ENCODE measurements at regions not wholly inside any gene's neighbourhood (a gene's known extent, or its start where the extent isn't known, plus 50 kb on each side); places are given as distances from the start of the nearest gene placed in this dataset.
"Not testable (repeated sequence)": the region's sequence is repeated elsewhere in the genome, so short reads cannot be mapped to it uniquely, and the experiment has no call there.

DNA sequence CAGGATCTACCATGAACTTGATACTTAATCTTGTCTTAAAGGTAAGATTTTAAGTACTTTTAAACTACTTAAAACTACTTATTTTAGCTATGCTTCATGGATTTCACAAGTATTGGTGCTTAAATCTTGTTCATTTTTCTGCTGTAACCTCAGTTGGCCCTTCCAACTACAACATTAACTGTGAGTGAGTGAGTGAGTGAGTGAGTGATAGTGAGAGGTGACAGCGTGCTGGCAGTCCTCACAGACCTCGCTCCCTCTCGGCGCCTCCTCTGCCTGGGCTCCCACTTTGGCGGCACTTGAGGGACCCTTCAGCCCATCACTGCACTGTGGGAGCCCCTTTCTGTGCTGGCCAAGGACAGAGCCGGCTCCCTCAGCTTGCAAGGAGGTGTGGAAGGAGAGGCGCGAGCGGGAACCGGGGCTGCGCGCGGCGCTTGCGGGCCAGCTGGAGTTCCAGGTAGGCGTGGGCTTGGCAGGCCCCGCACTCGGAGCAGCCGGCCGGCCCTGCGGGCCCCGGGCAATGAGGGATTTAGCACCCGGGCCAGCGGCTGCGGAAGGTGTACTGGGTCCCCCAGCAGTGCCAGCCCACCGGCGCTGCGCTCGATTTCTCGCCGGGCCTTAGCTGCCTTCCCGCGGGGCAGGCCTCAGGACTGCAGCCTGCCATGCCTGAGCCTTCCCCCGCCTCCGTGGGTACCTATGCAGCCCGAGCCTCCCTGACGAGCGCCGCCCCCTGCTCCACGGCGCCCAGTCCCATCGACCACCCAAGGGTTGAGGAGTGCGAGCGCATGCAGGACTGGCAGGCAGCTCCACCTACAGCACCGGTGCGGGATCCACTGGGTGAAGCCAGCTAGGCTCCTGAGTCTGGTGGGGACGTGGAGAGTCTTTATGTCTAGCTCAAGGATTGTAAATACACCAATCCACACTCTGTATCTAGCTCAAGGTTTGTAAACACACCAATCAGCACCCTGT is 1558.6 kb upstream of the SEL1L start:
- DNase-seq: not testable (repeated sequence)

DNA sequence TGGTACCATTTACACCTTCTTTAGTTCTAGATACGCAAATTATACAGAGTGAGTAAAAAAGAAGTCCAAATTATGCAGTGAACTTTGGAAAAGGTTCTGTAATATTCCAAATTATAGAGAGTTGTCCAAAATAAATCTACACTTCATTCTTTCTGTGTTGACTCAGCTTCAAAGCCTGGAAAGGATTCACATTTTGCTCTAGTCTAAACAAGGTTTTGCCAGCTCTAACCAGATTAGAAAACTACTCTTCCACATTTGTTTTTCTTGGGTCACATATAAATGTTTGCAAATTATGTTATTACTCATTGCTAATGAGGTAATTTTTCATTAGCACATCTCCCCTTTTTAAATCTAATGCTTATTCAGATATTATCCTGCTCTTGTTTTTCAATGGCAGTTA is 1562.4 kb upstream of the SEL1L start:
- DNase-seq: no peak

DNA sequence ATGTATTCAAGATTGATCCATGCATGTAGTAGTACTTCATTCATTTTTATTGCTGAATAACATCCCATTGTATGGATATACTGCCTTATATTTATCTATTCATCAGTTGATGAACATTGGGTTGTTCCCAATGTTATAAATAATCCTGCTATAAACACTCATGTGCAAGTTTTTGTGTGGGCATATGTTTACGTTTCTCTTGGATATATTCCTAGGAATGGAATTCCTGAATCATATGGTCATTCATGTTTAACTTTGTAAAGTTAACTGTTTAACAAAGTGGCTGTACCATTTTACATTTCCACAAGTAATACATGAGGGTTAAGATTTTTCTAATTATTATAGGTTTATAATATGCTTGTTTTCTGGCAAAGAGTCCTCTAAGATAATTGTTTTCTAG is 1568.2 kb upstream of the SEL1L start:
- no peak for DNase-seq

DNA sequence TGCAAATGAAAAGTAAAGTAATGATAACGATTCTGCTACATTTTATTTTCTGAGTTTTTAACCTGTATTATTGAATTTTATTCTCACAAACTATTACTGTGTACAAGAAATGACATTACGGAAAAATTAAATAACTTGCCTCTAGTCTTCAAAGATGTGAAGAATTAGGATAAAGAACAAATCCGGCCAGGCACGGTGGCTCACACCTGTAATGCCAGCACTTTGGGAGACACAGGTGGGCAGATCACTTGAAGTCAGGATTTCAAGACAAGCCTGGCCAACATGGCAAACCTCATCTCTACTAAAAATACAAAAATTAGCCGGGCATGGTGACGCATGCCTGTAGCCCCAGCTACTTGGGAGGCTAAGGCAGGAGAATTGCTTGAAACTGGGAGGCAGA is 1584.4 kb upstream of the SEL1L start:
- no peak for DNase-seq

DNA sequence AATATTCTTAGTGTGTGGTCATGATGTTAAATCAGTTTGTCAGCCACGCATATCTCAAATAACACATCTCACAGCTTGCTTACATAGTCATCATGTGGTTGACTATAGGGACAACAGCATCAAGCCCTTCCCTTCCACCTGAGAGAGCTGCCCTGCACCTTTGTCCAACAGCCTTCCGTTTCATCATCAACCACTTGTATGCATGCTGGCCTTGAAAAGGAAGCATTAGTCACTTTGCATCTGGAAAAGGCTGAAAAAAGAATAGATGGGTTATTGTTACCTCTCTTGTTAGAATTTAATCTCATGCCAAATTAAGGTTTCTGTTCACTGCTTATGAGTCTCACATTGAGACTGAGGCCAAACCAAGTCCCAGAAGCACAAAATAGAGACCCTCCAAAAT is 1586.5 kb upstream of the SEL1L start:
- DNase-seq: no peak

DNA sequence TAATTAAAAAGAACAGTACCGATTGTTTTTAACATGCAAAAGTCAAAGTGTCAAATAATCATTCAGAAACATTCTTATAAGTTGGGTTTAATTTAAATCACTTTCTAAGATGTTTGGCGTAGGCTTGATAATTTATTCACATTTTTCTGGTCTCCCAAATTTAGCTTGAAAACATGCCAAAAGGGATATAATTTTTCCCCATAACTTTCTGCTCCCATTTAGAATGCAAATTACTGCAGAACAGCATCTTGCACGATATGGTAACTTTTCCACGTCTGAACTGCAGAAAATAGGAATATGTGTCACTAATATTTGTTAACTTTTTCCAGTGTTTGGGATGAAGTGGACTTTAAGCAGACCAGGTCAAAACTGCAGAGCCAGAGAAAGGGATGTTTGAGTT is 1592.4 kb upstream of the SEL1L start:
- no peak for DNase-seq

DNA sequence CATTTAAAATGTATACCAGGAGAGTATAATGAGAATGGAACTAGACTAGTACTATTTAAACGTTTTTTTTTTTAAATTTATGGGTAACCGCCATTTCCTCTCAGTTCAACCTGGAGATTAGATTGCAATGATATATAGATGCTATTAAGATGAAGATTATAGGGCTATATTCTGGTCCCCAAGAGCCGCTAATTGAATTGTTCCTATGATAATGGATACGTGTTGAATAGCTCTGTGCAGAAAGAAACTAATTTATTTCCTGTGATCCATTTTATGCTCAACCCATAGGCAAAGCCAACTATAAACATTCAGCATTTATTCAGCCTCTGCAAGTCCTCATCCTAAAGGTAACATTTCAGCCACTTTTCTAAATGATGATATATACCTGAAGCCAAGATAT is 1595.1 kb upstream of the SEL1L start:
- DNase-seq: no peak

DNA sequence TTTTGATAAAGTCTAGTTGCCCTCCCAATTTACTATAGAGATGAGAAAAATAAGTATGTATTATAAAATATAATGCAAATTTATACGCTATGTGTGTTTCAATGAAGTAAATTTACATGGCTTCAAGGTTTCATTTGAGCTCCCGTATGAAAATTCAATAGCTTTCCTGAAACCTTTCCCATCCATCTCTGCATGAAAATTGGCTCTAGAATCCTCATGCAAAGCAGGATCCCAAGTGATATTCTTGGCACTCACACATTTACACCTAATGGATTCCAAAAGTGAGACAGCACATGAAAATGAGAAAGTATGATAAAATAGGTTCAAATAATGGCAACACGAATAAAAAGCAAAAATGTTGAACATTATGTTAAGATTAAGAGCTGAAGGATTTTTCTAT is 1595.8 kb upstream of the SEL1L start:
- DNase-seq: no peak

DNA sequence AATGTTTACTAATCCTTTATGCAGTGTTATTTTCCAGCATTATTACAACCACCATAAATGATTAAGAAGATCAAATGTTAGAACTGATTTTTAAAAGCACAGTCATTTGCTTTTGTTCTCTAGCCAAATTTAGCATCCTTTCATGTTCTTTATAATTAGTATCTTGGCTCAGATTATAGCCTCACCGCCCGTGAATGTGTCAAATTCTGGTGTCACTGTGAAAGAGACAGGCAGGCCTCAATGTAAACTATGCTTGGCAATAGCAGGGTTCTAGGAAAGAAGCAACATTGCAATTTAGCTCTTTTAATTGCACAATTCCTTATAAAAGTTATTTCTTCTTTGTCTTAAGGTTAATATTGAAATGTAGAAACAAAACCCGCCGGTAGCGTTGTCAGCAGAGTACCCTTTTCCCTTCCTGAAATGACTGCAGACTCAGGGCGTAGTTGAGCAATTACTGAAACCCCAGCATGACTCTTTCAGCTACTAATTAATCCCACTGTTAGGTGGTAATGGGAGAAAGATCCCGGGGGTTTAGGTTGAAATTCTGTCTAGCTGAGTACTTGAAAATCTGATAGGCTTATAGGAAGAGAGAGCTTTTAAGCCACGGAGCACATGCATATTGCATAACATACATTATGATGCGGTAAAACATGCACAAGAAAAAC is 1600.5 kb upstream of the SEL1L start:
- no peak for DNase-seq

DNA sequence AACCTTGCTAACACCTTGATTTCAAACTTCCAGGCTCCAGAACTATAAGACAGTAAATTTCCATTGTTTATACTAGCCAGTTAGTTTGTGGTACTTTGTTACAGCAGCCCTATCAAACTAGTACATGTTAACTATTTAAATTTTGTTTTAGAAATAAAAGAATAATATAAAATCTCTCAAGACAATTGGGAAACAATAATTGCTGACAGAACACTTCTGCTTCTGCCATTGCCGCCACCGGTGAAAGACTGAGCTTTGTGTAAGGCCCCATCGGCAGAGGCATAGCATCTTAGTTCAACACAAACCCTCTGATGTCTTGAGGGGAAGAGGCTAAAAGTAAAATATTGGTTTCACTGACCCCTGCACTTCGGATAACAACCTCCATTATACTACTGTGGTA is 1607.1 kb upstream of the SEL1L start:
- no peak for DNase-seq

DNA sequence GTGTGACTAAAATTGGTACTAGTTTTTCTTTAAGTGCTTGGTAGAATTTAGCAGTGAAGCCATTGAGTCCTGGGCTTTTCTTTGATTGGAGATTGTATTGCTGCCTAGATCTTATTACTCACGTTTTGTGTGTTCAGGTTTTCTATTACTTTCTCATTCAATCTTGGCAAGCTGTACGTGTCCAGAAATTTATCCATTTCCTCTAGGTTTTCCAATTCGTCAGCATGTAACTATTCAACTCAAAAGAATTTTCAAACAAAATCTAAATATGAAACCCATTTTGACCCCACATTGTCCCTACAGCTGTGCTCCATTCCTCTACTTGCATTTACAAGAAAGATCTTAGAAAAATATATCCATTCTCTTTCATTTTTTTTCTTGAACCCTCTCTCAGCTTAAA is 1613.4 kb upstream of the SEL1L start:
- DNase-seq: no peak

DNA sequence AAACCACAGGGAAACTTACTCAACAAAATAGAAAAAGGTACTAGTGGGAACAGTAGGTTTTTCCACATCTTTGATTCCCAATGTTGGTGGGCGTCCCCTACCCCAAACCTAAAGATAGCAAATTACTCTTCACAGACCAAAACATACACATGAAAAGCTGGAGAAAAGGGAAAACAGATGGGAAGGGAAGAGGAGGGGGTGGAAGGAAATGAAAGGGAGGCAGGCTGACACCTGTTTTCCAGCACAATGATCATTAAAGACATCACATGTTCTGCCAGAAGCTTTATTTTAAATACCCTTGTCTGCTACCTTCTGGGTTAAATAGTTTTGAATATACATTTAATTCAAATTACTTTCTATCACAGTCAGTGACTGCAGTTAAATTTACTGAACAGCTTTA is 1617.9 kb upstream of the SEL1L start:
- no peak for DNase-seq

DNA sequence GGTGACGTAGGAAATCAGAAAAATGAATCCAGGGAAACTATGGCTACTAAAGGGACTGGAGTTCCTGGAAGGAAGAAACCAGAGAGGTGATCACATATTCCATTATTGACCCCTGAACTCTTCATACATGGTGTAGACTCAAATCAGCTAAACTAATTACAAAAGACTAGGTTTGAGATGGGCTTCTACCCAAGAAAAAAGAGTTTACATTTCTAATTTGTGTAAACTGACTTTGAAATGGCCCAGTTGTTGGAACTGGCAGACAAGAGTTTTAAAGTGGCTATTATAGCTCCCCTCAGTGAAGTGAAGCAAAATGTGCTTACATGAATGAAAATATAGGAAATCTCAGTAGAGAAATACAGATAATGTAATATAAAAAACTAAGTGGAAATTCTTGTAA is 1619.4 kb upstream of the SEL1L start:
- DNase-seq: no peak

DNA sequence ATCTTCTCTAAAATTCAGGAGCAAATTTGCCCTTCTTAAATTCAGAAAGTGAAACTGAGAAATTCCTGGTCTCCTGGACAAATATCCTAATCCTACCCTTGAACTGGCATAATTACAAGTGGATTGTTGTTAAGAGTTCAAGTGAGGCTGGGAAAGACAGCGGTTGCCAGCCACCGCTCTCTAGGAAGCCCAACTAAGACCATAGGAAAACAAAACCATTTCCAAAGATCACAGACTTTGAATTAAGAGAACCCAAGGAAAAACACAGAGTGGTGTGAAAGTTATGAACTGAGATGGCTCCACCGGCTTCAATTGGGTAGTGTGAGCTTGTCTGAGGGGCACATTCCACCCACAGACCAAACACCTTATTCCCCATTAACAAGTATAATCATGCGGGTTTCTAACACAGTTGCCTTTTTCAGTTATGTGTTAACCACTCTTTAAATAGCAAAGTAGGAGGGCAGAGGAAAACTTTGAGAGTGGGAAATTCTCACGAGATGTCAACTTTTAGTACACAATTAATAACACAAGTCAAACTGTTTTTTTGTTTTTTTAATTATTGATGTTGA is 1628.8 kb upstream of the SEL1L start:
- no peak for DNase-seq

DNA sequence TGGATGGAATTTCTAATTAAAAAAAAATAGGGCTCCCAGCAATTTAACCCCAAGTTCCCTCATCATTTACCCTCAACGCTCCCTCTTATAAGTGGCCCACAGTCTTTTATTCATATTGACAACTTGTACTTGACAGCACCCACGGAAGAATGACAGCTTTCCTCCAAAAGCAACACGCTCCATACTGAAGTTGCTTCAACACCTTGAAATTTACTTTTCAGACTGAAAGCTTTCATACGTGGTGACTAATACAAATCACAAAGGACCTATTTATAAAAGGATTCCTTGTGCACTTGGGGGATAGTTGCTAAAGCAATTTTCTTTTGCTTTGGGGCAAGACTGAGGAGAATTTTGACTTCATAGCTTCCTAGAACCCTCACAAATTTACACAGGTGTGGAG is 1629.4 kb upstream of the SEL1L start:
- DNase-seq: no peak

DNA sequence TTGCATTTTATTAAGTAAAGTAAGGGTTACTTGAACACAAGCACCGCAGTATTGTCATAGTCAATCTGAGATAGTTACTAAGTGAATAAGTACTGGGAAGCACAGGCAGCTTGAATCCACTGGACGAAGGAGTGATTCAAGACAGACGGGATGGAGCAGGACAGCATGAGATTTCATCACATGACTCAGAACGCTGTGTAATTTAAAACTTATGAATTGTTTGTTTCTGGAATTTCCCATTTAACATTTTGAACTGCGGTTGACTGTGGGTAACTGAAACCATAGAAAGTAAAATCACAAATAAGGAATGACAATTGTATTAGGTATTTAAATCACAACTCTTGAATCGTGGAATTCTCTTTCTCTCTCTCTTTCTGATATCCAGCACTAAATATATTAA is 1630.4 kb upstream of the SEL1L start:
- no peak for DNase-seq

DNA sequence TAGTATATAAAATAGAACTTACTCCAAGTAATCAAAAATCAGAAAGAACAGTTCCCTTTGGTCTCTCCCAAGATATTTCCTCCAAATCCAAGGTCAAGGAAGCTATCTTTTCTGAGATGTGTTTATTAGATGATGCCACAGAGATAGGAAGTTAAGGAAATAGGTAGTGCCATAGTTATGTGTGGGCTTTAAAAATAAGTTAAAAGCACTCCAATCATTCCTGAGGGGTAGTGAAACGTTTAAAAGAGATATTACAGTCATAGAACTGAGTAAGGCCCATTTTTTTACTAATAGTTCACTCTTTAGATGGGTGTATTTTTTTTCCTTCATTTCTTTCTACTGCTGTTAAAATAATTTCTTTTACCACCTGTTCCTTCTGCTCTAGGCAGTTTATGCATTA is 1630.9 kb upstream of the SEL1L start:
- DNase-seq: no peak

DNA sequence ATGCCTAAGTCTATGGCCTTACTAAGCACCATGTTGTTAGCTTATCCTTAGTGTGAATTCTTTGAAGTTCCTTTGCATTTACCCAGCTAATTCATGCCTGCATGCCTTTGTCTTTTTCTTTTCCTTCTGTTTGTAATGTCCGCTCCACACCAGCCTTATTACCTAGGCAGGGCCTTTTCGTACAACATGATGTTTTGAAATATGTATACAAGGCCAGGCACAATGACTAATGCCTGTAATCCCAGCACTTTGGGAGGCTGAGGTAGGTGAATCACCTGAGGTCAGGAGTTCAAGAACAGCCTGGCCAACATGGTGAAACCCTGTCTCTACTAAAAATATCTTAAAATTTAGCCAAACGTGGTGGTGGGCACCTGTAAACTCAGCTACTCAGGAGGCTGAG is 1636.5 kb upstream of the SEL1L start:
- no peak for DNase-seq

DNA sequence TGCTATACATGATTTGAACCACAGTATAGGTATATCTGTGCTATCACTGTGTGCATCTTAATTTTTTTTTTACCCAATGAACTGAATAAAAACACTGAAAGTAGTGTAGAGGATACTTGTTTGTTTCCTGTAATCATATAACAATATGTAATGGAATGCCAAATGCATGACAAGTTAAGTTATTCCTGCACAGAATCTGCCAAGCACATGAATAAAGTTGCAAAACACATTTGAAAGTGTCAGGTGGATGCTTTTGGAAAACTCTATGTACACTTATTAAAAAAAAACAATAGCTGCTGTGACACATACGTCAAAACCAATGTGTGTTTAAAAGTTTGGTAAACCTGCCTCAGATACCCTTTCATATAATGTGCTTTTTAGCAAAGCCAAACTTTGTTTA is 1638.1 kb upstream of the SEL1L start:
- no peak for DNase-seq

DNA sequence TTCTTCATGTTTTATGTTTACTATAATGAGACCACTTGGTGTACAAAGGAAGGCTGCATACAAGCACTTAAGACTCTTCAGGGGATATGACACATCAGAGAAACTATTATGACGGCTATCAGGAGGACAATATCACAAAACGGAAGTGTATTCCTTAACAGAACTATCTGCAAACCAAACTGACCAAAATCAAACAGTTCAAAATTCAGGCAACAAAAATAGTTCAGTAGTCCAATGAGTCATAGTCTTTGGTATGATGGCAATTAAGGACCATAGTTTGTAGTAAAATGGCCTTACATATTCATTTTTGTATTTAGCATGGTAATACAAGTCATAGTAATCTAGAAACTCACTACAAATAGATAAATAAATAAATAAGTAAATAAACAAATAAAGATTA is 1638.7 kb upstream of the SEL1L start:
- no peak for DNase-seq

DNA sequence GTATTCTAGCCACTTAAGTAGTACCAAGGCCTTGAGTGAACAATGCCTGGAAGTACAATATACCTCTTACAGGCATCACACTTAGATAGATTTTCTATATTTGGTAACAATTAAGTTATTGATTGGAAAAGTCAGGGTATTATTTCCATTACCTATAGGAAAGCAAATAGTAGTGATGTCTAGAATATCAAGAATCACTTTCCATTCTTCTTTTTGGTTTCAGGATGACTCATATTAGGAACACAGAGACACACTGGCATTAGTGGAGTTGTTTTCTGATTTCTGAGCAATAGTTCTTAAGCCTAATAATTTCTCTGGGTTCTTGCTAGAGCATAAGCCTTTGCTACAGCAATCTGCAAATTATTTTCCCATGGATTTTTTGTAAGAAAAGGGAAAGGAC is 1640.0 kb upstream of the SEL1L start:
- no peak for DNase-seq

DNA sequence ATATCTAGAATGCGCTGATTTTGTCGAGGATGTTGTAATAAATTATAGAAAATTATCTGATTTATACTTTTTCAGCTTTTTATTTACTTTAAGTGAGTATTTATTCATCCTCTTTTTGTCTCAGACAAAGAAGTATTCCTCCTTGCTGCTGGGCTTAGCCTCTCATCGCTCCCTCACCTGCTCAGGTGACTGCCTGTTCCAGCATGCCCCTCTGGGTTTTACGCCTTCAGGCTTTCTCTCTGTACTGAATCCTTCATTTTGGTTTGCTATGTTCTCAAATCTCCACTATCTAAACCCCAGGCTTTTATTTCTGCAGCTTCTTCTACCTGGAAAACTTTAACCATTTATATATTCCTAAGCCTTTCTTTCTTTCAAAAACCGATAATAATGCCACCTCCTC is 1650.9 kb upstream of the SEL1L start:
- no peak for DNase-seq

DNA sequence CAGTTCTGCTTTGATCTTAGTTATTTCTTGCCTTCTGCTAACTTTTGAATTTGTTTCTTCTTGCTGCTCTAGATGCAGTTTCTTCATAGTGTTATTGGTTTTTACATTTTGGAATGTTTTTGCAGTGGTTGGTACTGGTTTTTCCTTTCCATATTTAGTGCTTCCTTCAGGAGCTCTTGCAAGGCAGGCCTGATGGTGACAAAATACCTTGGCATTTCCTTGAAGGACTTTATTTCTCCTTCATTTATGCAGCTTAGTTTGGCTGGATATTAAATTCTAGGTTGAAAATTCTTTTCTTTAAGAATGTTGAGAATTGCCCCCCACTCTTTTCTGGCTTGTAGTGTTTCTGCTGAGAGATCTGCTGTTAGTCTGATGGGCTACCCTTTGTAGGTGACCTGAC is 1654.7 kb upstream of the SEL1L start:
- not testable (repeated sequence) for DNase-seq

DNA sequence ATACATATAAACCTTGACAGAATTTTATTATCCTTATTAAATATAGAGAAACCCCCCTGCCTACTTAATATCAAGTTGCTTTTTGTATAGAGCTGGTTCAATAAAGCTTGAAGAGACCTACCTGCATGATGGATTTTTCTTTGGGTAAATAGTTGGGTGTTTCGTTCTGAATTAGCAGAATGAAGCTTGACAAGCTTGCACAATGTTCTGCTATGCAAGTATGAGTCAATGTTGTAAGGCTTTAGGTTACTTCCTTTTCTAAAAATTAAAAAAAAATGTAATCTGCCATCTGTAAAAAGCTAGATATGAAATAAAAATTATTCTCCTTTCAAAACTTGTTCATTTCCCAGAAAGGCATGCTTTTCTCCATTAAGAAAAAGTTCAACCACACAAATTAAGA is 1662.6 kb upstream of the SEL1L start:
- DNase-seq: no peak

All from left kidney (tissue), 1 donor.